ENCODE measurements at regions not wholly inside any gene's neighbourhood (a gene's known extent, or its start where the extent isn't known, plus 50 kb on each side); places are given as distances from the start of the nearest gene placed in this dataset.

GRCh38 chr15:70301396-70301795 is 203.7 kb upstream of the TLE3 start:
- DNase-seq (ENCODE audit: low read depth), result no peak

- peak; percentile 69 for DNase-seq (ENCODE audit: low read depth)
Observed at GRCh38 chr15:70299931-70300869, 202.5 kb upstream of the TLE3 start.

- no peak for DNase-seq (ENCODE audit: low read depth)
Observed at GRCh38 chr15:70297465-70298058, 199.8 kb upstream of the TLE3 start.

GRCh38 chr15:70294731-70295305 is 197.1 kb upstream of the TLE3 start:
- DNase-seq (ENCODE audit: low read depth), result no peak

GRCh38 chr15:70293591-70294470 is 196.1 kb upstream of the TLE3 start:
- no peak for DNase-seq (ENCODE audit: low read depth)

- no peak for DNase-seq (ENCODE audit: low read depth)
Observed at GRCh38 chr15:70293138-70293537, 195.4 kb upstream of the TLE3 start.

GRCh38 chr15:70292076-70292760 is 194.5 kb upstream of the TLE3 start:
- no peak for DNase-seq (ENCODE audit: low read depth)

- no peak for DNase-seq (ENCODE audit: low read depth)
Observed at GRCh38 chr15:70291305-70292075, 193.8 kb upstream of the TLE3 start.

- DNase-seq (ENCODE audit: low read depth), result no peak
Observed at GRCh38 chr15:70290708-70291107, 193.0 kb upstream of the TLE3 start.

GRCh38 chr15:70289191-70289955 is 191.7 kb upstream of the TLE3 start:
- no peak for DNase-seq (ENCODE audit: low read depth)

- no peak for DNase-seq (ENCODE audit: low read depth)
Observed at GRCh38 chr15:70286113-70286806, 188.5 kb upstream of the TLE3 start.

GRCh38 chr15:70284438-70285214 is 186.9 kb upstream of the TLE3 start:
- DNase-seq (ENCODE audit: low read depth), result no peak

- DNase-seq (ENCODE audit: low read depth), result no peak
Observed at GRCh38 chr15:70283511-70283910, 185.8 kb upstream of the TLE3 start.

- DNase-seq (ENCODE audit: low read depth), result no peak
Observed at GRCh38 chr15:70281811-70282307, 184.1 kb upstream of the TLE3 start.

- DNase-seq (ENCODE audit: low read depth), result no peak
Observed at GRCh38 chr15:70281261-70281810, 183.6 kb upstream of the TLE3 start.

- no peak for DNase-seq (ENCODE audit: low read depth)
Observed at GRCh38 chr15:70280781-70281180, 183.1 kb upstream of the TLE3 start.

GRCh38 chr15:70279096-70279495 is 181.4 kb upstream of the TLE3 start:
- no peak for DNase-seq (ENCODE audit: low read depth)

GRCh38 chr15:70278644-70279043 is 180.9 kb upstream of the TLE3 start:
- no peak for DNase-seq (ENCODE audit: low read depth)

Measured in stimulated activated CD8-positive, alpha-beta memory T cell treated with anti-CD3 and anti-CD28 coated beads, Interleukin-4, amount 100 ng/mL, for 24 hours (primary cell).